ENCODE measurements at regions not wholly inside any gene's neighbourhood (a gene's known extent, or its start where the extent isn't known, plus 50 kb on each side); places are given as distances from the start of the nearest gene placed in this dataset.

- no peaks in the 10 kb centered on the region for H3K4me1 ChIP-seq (ENCODE audit: control insufficient read depth, insufficient read depth, low read length)
- H3K4me3 ChIP-seq (ENCODE audit: low read length), result no peak overlapping the region
- WGBS (ENCODE audit: insufficient coverage), result 18% methylated on average over 4 of the region's 5 CpGs
- no peak overlapping the region for H3K27ac Mint-ChIP-seq
- TF ChIP-seq, protein P1, sequence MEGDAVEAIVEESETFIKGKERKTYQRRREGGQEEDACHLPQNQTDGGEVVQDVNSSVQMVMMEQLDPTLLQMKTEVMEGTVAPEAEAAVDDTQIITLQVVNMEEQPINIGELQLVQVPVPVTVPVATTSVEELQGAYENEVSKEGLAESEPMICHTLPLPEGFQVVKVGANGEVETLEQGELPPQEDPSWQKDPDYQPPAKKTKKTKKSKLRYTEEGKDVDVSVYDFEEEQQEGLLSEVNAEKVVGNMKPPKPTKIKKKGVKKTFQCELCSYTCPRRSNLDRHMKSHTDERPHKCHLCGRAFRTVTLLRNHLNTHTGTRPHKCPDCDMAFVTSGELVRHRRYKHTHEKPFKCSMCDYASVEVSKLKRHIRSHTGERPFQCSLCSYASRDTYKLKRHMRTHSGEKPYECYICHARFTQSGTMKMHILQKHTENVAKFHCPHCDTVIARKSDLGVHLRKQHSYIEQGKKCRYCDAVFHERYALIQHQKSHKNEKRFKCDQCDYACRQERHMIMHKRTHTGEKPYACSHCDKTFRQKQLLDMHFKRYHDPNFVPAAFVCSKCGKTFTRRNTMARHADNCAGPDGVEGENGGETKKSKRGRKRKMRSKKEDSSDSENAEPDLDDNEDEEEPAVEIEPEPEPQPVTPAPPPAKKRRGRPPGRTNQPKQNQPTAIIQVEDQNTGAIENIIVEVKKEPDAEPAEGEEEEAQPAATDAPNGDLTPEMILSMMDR (IDR thresholded peaks at IDR 0.05), result no peak
- no peaks in the 10 kb centered on the region for H3K4me1 Mint-ChIP-seq
- peaks cover 0 to 2% of the 10 kb centered on the region in 2 donors for H3K9me3 Mint-ChIP-seq
- H3K27me3 ChIP-seq (ENCODE audit: control insufficient read depth, insufficient read depth, low read length), result peaks cover 9% of the 10 kb centered on the region
- H3K36me3 Mint-ChIP-seq, result no peaks in the 10 kb centered on the region
- no peaks in the 10 kb centered on the region for H3K36me3 ChIP-seq (ENCODE audit: control insufficient read depth, insufficient read depth, low read length)
- no peak overlapping the region for H3K27ac ChIP-seq (ENCODE audit: low read length)
- peaks cover 30 to 51% of the 10 kb centered on the region in 2 donors for H3K27me3 Mint-ChIP-seq (ENCODE audit: low read depth in 2 of 2)
- no peaks in the 10 kb centered on the region for H3K9me3 ChIP-seq (ENCODE audit: control insufficient read depth, insufficient read depth, low read length)
- H3K4me3 Mint-ChIP-seq, result no peak overlapping the region
- no peak for DNase-seq
- intact Hi-C loops (cut with micrococcal nuclease), result no loop called here
- ATAC-seq, result no peak
These were observed 76.4 kb upstream of the ANO4 start for GRCh38 chr12:100718187-100718586.

GRCh38 chr12:100720016-100720654 is 74.4 kb upstream of the ANO4 start:
- peaks cover 30 to 49% of the 10 kb centered on the region in 2 donors for H3K27me3 Mint-ChIP-seq (ENCODE audit: low read depth in 2 of 2)
- Histone ChIP-seq H3K4me1 (ENCODE audit: control insufficient read depth, insufficient read depth, low read length) (no peaks in the 10 kb centered on the region), H3K9me3 (ENCODE audit: control insufficient read depth, insufficient read depth, low read length) (no peaks in the 10 kb centered on the region), H3K36me3 (ENCODE audit: control insufficient read depth, insufficient read depth, low read length) (no peaks in the 10 kb centered on the region), H3K4me3 (ENCODE audit: low read length) (no peak overlapping the region), H3K27ac (ENCODE audit: low read length) (no peak overlapping the region), H3K27me3 (ENCODE audit: control insufficient read depth, insufficient read depth, low read length) (peaks cover 9% of the 10 kb centered on the region)
- no peaks in the 10 kb centered on the region for H3K36me3 Mint-ChIP-seq
- WGBS (ENCODE audit: insufficient coverage), result 80% methylated on average over 4 of the region's 4 CpGs
- ATAC-seq (no peak), DNase-seq (no peak)
- no peaks in the 10 kb centered on the region for H3K4me1 Mint-ChIP-seq
- intact Hi-C loops (cut with micrococcal nuclease), result no loop called here
- no peak overlapping the region for H3K4me3 Mint-ChIP-seq
- H3K9me3 Mint-ChIP-seq, result peaks cover 0 to 2% of the 10 kb centered on the region in 2 donors
- no peak overlapping the region for H3K27ac Mint-ChIP-seq
- TF ChIP-seq, protein P1 (IDR thresholded peaks at IDR 0.05), result no peak

DNA sequence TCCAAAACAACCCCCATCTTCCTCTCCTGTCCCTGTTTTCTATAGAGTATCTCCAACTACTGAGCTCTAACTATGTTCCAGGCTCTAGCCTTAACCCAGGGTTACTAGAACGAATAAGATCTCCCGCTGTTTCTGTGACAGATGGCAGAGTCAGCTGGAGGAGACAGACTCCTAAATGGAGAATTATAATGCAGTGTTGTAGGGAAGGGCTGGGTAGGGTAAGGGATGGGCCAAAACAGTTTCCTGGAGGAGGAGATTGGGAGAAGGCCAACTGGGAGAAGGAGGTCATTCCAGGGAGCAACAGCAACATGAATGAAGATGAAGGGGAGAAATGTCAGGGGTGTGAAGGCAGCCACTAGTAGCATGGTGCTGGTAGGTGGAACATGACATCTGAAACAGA is 73.4 kb upstream of the ANO4 start:
- TF ChIP-seq, protein P1 (IDR thresholded peaks at IDR 0.05), result no peak
- Mint-ChIP-seq H3K4me1 (no peaks in the 10 kb centered on the region), H3K27ac (no peak overlapping the region), H3K27me3 (ENCODE audit: low read depth in 2 of 2) (peaks cover 26 to 44% of the 10 kb centered on the region in 2 donors), H3K4me3 (no peak overlapping the region), H3K36me3 (no peaks in the 10 kb centered on the region), H3K9me3 (peaks cover 0 to 2% of the 10 kb centered on the region in 2 donors)
- Histone ChIP-seq H3K4me1 (ENCODE audit: control insufficient read depth, insufficient read depth, low read length) (no peaks in the 10 kb centered on the region), H3K36me3 (ENCODE audit: control insufficient read depth, insufficient read depth, low read length) (no peaks in the 10 kb centered on the region), H3K9me3 (ENCODE audit: control insufficient read depth, insufficient read depth, low read length) (no peaks in the 10 kb centered on the region), H3K4me3 (ENCODE audit: low read length) (no peak overlapping the region), H3K27ac (ENCODE audit: low read length) (no peak overlapping the region), H3K27me3 (ENCODE audit: control insufficient read depth, insufficient read depth, low read length) (peaks cover 2% of the 10 kb centered on the region)
- no peak for DNase-seq
- intact Hi-C loops (cut with micrococcal nuclease), result no loop called here
- 80% methylated on average over 2 of the region's 2 CpGs for WGBS (ENCODE audit: insufficient coverage)
- no peak for ATAC-seq

DNA sequence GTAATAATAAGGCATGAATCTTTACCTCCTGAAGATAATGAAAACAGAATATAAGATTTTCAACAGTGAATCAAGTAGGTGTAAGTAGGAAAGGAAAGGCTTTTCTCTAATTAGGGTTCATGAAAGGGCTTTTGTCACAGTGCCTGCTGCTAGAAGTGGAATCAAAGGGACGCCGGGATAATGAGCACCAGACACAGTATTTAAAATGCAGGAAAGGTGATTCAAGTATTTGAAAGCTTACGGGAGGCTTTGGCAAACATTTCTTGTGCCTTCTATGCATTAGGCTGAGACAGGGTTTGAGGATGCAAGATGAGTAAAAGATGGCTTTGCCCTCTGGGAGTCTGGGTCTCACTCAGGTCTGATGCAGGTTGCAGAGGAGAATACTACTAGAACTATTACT is 70.5 kb upstream of the ANO4 start:
- peaks cover 14 to 22% of the 10 kb centered on the region in 2 donors for H3K27me3 Mint-ChIP-seq (ENCODE audit: low read depth in 2 of 2)
- ATAC-seq (no peak), DNase-seq (no peak)
- no peaks in the 10 kb centered on the region for H3K4me1 Mint-ChIP-seq
- H3K27ac Mint-ChIP-seq, result no peak overlapping the region
- 84% methylated on average over 3 of the region's 3 CpGs for WGBS (ENCODE audit: insufficient coverage)
- TF ChIP-seq, protein P1 (IDR thresholded peaks at IDR 0.05), result no peak
- H3K4me3 ChIP-seq (ENCODE audit: low read length), result no peak overlapping the region
- H3K4me3 Mint-ChIP-seq, result no peak overlapping the region
- peaks cover 0 to 2% of the 10 kb centered on the region in 2 donors for H3K9me3 Mint-ChIP-seq
- no peaks in the 10 kb centered on the region for H3K4me1 ChIP-seq (ENCODE audit: control insufficient read depth, insufficient read depth, low read length)
- H3K27me3 ChIP-seq (ENCODE audit: control insufficient read depth, insufficient read depth, low read length), result peaks cover 2% of the 10 kb centered on the region
- no peaks in the 10 kb centered on the region for H3K36me3 ChIP-seq (ENCODE audit: control insufficient read depth, insufficient read depth, low read length)
- no peak overlapping the region for H3K27ac ChIP-seq (ENCODE audit: low read length)
- intact Hi-C loops (cut with micrococcal nuclease), result no loop called here
- H3K36me3 Mint-ChIP-seq, result no peaks in the 10 kb centered on the region
- no peaks in the 10 kb centered on the region for H3K9me3 ChIP-seq (ENCODE audit: control insufficient read depth, insufficient read depth, low read length)

Data from natural killer cell (primary cell).